Activated T-cell treated with anti-CD3 and anti-CD28 coated beads for 4 hours (primary cell): ENCODE measurements at regions not wholly inside any gene's neighbourhood (a gene's known extent, or its start where the extent isn't known, plus 50 kb on each side); places are given as distances from the start of the nearest gene placed in this dataset.

Source experiments
- DNase-seq: peaks from one replicate; pipeline ENCODE4 v3.0.0-alpha.2; 2020

DNA sequence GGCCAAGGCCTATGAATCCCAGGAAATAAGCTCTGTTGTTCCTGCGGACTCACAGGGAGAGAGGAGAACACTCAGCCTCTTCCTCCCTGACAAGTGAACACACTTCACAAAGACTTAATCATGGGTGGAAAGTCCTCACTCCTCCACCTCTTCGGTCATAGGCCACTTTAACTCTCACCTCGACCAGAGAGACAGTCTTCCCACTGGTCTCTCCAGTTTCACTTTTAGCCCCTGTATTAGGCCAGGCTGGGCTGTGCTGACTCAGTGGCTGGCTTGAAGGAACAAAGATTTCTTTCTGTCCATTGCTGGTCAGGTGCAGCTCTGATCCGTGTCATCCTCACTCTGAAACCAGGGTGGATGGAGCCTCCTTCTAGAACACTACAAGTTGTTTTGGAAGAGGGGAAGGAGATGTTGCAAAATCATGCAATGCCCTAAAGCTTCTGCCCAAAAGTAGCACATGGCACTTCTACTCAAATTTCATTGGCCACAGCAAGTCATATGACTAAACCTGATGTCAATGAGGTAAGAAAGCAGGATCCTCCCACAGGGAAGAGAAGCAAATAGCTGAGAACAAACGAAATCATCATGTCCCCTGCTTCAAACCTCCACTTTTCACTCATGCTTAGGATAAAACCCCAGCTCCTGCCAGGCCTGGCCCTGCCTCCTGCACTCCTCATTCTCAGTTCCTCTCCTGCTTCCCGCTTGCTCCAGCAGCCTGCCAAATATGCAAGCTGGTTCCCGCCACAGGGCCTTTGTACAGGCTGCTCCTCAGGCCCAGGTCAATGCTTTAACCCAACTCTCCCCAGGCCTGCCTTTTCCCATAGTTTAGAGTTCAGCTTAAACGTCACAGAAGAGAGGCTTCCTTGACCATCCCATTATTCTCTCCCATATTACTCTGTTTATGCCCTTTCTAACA, 150.5 kb upstream of the RUNX3 start:
- DNase-seq: no peak

- DNase-seq: no peak
Observed at GRCh38 chr1:25079048-25079447, 149.0 kb upstream of the RUNX3 start.

- DNase-seq: no peak
Observed at GRCh38 chr1:25074351-25075227, 144.5 kb upstream of the RUNX3 start.

GRCh38 chr1:25073640-25074270, 143.7 kb upstream of the RUNX3 start:
- no peak for DNase-seq

DNA sequence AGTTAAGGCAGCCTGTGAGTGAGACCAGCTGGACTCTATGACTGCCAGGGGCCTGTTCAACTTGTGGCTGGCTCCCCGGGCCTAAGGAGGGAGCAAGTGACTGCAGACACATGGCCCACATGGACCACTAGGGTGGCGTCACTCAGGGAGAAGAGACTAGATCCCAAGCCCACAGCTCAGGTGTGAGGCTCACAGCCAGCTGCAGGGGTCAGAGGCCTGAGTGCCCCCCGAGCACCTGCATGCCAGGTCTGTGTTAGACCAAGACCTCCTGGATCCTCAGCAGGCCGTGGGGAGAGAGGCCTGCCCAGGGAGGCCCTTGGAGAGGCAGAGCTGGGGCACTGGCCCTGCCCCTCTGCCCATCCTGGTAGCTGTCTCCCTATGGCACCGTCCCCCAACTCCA, 142.4 kb upstream of the RUNX3 start:
- DNase-seq: no peak

- DNase-seq: no peak
Observed at GRCh38 chr1:25068829-25069228, 138.8 kb upstream of the RUNX3 start.

- DNase-seq: no peak
Observed at GRCh38 chr1:25068316-25068715, 138.2 kb upstream of the RUNX3 start.

- no peak for DNase-seq
Observed at GRCh38 chr1:25067518-25068251, 137.6 kb upstream of the RUNX3 start.

DNA sequence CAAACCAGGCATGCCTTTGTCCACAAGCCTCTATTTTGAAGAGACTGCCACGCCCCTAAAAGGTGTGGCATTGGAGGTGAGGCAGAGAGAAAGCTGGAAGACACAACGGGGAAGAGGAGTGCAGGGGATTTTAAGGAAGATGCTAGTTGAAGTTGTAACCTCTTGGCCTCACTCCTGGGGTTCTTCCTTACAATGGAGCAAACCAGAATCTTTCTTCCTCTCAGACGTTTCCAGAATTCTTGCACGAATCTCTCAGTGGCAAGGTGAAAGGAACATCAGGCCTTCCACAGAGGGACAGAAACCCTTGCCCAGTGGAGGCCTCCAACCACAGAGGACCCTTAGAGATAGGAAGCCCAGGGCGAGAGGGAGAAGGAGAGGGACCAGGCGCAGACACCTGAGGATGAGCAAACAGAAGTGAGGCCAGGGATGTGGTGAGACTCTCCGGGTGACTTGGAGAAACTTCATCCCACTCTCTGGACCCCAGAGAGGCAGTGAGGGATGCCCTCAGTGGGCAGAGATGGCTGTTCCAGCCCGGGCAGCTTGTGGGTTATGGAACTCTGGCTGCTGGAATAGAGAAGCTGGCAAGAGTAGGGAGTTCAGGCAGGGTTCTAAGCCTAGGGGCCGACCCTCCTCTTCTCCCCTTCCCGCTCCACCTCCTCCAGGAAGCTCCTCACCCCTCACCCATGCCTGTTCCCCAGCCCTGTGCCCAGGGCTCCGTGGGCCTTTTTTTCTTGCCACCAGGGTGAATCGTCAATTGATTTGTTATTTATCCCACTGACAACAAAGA, 136.8 kb upstream of the RUNX3 start:
- no peak for DNase-seq

GRCh38 chr1:25066256-25066655, 136.2 kb upstream of the RUNX3 start:
- no peak for DNase-seq

DNA sequence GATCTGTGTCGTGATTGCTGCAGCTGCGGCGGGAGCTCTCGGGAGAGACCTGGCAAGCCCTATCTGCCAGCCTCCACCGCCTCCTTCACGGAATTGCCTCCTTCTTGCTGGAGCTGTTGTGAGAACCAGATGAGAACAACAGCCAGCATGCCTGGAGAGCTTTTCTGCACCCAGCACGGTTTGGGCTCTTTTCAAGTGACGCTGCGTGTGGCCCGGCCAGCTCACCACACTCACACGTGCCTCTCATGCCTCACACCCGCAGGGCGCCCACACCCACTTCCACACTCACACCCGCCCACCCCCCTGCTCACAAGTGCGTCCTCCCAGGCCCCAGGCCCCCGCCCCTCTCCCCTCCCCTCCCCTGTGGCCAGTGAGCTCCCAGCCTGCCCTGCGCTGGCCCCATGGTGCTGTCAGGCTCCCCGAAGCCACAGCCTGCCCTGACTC, 135.7 kb upstream of the RUNX3 start:
- DNase-seq: no peak

- no peak for DNase-seq
Observed at GRCh38 chr1:25065321-25065721, 135.2 kb upstream of the RUNX3 start.

- no peak for DNase-seq
Observed at GRCh38 chr1:25064465-25065240, 134.6 kb upstream of the RUNX3 start.

DNA sequence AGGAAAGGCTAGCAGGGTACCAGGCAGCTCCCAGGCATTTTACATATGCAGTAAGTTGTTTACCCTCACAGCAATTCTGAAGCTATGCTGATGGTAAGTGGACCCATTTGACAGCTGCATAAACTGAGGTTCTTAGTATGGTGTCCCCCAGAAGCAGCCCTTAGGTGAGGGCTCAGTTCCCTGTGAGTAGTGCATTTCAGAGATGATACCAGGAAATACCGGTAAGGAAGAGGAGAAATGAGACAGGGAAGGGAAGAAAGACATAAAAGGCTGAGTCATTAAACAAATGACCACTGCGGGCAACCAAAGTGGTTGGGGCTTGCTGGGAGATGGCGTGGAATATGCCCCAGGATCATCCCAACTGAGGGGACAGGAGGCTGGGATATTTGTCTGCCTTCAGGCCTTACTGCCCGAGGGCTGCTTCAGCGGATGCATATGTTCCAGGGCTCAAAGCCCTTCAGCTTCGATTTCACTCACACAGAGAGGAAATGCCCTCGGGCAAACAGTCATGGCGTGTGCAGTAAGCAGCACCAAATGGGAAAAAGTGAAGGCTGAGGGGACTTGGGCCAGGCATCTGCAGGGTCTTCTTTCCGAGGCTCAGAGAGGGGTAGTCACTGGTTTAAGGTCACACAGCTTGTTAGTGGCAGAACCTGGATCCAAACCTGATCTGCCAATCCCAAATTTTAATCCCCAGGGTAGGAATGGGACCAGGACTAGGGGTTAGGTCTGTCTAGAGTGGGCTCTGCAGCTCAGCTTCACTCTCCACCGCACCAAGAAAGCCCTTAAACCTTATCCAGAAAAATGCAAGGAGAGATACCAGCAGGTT, 133.7 kb upstream of the RUNX3 start:
- DNase-seq: no peak

GRCh38 chr1:25062621-25063255, 132.7 kb upstream of the RUNX3 start:
- DNase-seq: no peak

GRCh38 chr1:25061261-25061995, 131.4 kb upstream of the RUNX3 start:
- DNase-seq: no peak

- no peak for DNase-seq
Observed at GRCh38 chr1:25057188-25057587, 127.1 kb upstream of the RUNX3 start.

GRCh38 chr1:25056536-25056935, 126.5 kb upstream of the RUNX3 start:
- no peak for DNase-seq

- DNase-seq: no peak
Observed at GRCh38 chr1:25055961-25056360, 125.9 kb upstream of the RUNX3 start.
